Thyroid gland (tissue), 4 donors: ENCODE measurements at regions not wholly inside any gene's neighbourhood (a gene's known extent, or its start where the extent isn't known, plus 50 kb on each side); places are given as distances from the start of the nearest gene placed in this dataset.

Source experiments
- DNase-seq, 2 donors: peaks; one replicate each; pipeline ENCODE4 v3.0.0-alpha.2; 2019
- H3K27ac ChIP-seq, 3 donors: fragments of 200-600 bp; sonication (generic); 1 replicate in 2 of 3; 2 replicates in 1 of 3; pipeline ENCODE4 v1.5.1; 2016 to 2019; ENCODE audit warnings: mild to moderate bottlenecking in 1 of 3, moderate library complexity in 1 of 3
- H3K27me3 ChIP-seq: fragments of 200-600 bp; sonication (generic); one replicate; pipeline ENCODE4 v1.5.1; 2019
- H3K36me3 ChIP-seq, 2 donors: fragments of 200-600 bp; sonication (generic); one replicate each; pipeline ENCODE4 v1.5.1; 2016 to 2019
- H3K4me1 ChIP-seq, 2 donors: fragments of 200-600 bp; sonication (generic); one replicate each; pipeline ENCODE4 v1.5.1; 2017 to 2019
- H3K4me3 ChIP-seq, 3 donors: fragments of 200-600 bp; sonication (generic); replicated peaks in 1 of 3; 1 replicate in 2 of 3; 2 replicates in 1 of 3; pipeline ENCODE4 v1.5.1; 2016; ENCODE audit warnings: mild to moderate bottlenecking in 1 of 3
- H3K9me3 ChIP-seq: fragments of 200-600 bp; sonication (generic); one replicate; pipeline ENCODE4 v1.5.1; 2017
- POLR2A ChIP-seq, 2 donors: fragments of 450-650 bp; IDR thresholded peaks; one replicate each; pipeline ENCODE4 v1.6.1; 2017; ENCODE audit warnings: antibody characterized with exemption in 2 of 2, mild to moderate bottlenecking in 2 of 2, moderate library complexity in 1 of 2
- WGBS, 2 donors: methylation state at CpG; one replicate each; pipeline ENCODE4 v1.1.5; 2017; 5-methylcytosine and 5-hydroxymethylcytosine counted together
- intact Hi-C: fragments of 100-400 bp; cut with DNase I; formaldehyde crosslinking; loops from one replicate; pipeline ENCODE4 v1.15.1; 2023
- TF ChIP-seq, protein P1 (sequence below), 6 experiments: fragments of 200-600 bp in 3 of 6; fragments of 450-650 bp in 3 of 6; sonication (generic) in 3 of 6; IDR thresholded peaks; one replicate each; pipeline ENCODE4 v1.5.1; 2016 to 2019; ENCODE audit warnings: antibody characterized with exemption in 6 of 6, mild to moderate bottlenecking in 2 of 6, inconsistent platforms in 1 of 6, moderate library complexity in 1 of 6

DNA sequence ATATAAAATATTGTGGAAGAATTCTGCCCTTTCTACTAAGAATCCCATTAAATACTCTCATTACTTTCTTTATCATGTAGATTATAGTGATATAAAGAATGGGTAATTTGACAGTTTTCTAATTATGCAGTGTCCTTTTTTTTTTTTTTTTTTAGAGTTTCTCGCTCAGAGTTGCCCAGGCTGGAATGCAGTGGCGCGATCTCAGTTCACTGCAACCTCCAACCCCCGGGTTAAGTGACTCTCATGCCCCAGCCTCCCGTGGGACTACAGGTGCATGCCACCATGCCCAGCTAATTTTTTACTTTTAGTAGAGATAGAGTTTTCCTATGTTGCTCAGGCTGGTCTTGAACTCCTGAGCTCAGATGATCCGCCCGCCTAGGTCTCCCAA is 1143.4 kb upstream of the SORCS1 start:
- intact Hi-C loops = no loop called here
- Histone ChIP-seq H3K9me3 (no peaks in the 10 kb centered on the region), H3K27me3 (no peaks in the 10 kb centered on the region), H3K4me1 (no peaks in the 10 kb centered on the region), H3K4me3 (no peak overlapping the region), H3K36me3 (no peaks in the 10 kb centered on the region), H3K27ac (no peak overlapping the region)
- WGBS, 2 donors = 95 to 96% methylated on average over 7 of the region's 7 CpGs
- no peak for DNase-seq
- TF ChIP-seq, protein P1, sequence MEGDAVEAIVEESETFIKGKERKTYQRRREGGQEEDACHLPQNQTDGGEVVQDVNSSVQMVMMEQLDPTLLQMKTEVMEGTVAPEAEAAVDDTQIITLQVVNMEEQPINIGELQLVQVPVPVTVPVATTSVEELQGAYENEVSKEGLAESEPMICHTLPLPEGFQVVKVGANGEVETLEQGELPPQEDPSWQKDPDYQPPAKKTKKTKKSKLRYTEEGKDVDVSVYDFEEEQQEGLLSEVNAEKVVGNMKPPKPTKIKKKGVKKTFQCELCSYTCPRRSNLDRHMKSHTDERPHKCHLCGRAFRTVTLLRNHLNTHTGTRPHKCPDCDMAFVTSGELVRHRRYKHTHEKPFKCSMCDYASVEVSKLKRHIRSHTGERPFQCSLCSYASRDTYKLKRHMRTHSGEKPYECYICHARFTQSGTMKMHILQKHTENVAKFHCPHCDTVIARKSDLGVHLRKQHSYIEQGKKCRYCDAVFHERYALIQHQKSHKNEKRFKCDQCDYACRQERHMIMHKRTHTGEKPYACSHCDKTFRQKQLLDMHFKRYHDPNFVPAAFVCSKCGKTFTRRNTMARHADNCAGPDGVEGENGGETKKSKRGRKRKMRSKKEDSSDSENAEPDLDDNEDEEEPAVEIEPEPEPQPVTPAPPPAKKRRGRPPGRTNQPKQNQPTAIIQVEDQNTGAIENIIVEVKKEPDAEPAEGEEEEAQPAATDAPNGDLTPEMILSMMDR (IDR thresholded peaks at IDR 0.05) = no peak
- TF ChIP-seq POLR2A (IDR thresholded peaks at IDR 0.05) = no peak

DNA sequence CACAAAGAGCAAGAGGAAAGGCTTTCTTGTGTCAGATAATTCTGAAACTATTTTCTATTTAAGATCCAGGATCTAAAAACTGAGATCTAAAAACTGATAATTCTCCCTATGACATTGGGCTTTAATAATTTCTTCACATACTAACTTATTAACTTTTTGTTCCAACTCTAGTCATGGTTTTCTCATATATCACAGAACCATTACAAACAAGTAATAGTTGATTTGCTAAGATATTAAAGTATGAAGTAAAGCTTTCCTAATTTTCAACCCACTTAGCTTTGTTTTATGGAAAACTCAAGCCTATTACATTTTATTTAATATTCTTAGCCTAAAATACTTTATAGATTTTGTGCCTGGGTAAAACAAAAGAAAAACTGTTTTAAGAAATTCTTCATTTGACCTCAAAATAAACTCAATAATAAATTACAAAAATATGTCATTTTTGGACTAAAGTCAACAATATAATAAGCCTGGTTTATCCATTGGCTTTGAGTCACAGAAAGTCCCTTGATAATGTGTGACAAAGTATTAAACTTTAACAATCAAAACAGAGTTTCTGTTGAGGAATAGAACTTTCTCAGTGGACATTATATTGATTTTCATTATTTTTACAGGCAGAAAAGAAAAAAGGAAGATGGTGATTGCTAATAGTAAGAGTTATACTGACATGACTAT is 1142.9 kb upstream of the SORCS1 start:
- no peak for DNase-seq
- Histone ChIP-seq H3K27ac (no peak overlapping the region), H3K27me3 (no peaks in the 10 kb centered on the region), H3K4me1 (no peaks in the 10 kb centered on the region), H3K9me3 (no peaks in the 10 kb centered on the region), H3K36me3 (no peaks in the 10 kb centered on the region), H3K4me3 (no peak overlapping the region)
- TF ChIP-seq POLR2A (IDR thresholded peaks at IDR 0.05) = no peak
- TF ChIP-seq, protein P1 (IDR thresholded peaks at IDR 0.05) = no peak
- intact Hi-C loops = no loop called here

DNA sequence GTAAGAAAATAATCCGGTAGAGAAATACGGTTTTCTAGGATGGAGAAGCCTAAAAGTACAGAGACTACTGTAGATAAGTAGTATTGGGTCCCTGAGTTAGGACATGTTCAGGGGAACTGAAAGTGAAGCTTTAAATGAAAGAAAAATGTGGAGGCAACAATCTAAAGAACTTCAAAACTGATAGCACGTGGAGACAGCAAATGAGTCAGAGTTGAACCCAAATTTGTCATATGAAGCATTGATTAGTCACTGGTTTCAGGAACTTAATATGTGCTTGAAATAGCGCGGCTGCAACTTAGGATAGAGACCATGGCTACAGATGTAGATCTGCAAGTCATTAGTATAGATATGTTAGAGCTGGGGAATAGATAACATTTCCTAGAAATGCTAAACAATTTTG is 1138.6 kb upstream of the SORCS1 start:
- intact Hi-C loops = no loop called here
- no peaks in the 10 kb centered on the region for H3K36me3 ChIP-seq

DNA sequence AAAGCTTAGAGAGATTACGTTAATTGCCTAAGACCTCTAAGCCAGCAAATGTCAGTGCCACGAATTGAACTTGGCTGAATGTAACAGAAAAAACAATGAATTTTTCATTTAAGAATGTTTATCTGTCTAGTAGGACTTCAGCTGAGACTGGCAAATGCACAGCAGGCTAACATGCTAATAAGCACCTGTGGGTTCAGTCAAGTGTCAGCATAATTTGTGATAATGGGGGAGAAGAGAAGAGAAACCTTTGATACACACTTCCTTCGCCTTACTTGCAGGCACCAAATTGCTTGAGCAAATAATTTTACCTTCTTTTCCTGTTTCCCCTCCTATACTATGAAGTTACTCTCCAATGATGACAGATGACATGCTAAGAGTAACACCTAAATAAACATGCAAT is 1136.5 kb upstream of the SORCS1 start:
- intact Hi-C loops = no loop called here
- Histone ChIP-seq H3K4me1 (no peaks in the 10 kb centered on the region), H3K36me3 (no peaks in the 10 kb centered on the region), H3K4me3 (no peak overlapping the region), H3K9me3 (no peaks in the 10 kb centered on the region), H3K27ac (no peak overlapping the region), H3K27me3 (no peaks in the 10 kb centered on the region)
- no peak for TF ChIP-seq POLR2A (IDR thresholded peaks at IDR 0.05)
- TF ChIP-seq, protein P1 (IDR thresholded peaks at IDR 0.05) = no peak
- WGBS, 2 donors = 41 to 47% methylated on average over 3 of the region's 3 CpGs
- DNase-seq = no peak

More for the DNA sequence above, 1138.6 kb upstream of the SORCS1 start:
- no peaks in the 10 kb centered on the region for H3K9me3 ChIP-seq
- TF ChIP-seq, protein P1 (IDR thresholded peaks at IDR 0.05) = no peak
- TF ChIP-seq POLR2A (IDR thresholded peaks at IDR 0.05) = no peak
- WGBS, 2 donors = 76 to 83% methylated on average over 5 of the region's 5 CpGs
- no peak overlapping the region for H3K27ac ChIP-seq
- DNase-seq = no peak
- H3K4me3 ChIP-seq = no peak overlapping the region
- no peaks in the 10 kb centered on the region for H3K27me3 ChIP-seq
- H3K4me1 ChIP-seq = no peaks in the 10 kb centered on the region

DNA sequence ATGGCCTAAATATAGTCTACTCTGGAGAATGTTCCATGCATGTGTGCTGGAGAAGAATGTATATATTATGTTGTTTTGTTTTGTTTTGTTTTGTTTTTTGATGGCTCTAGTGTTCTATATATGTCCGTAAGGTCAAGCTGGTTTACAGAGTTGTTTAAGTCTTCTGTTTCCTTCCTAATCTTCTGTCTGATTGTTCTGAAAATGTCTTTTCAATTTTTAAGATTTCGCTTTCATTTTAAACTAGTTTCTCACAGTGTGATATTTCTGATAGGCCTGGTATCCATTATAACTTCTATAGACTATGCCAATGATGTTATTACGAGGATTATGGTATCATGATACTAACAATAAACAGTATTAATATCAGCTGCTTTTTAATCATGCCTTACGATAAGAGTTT is 1126.3 kb upstream of the SORCS1 start:
- TF ChIP-seq, protein P1 (IDR thresholded peaks at IDR 0.05) = no peak
- no peak for TF ChIP-seq POLR2A (IDR thresholded peaks at IDR 0.05)
- Histone ChIP-seq H3K36me3 (no peaks in the 10 kb centered on the region), H3K4me3 (no peak overlapping the region), H3K4me1 (no peaks in the 10 kb centered on the region), H3K27ac (no peak overlapping the region), H3K9me3 (no peaks in the 10 kb centered on the region), H3K27me3 (no peaks in the 10 kb centered on the region)
- DNase-seq = no peak
- WGBS, 2 donors = 89% methylated on average over 4 of the region's 4 CpGs
- intact Hi-C loops = no loop called here
